Caco-2 (cell line): ENCODE measurements at regions not wholly inside any gene's neighbourhood (a gene's known extent, or its start where the extent isn't known, plus 50 kb on each side); places are given as distances from the start of the nearest gene placed in this dataset.
"Not testable (repeated sequence)": the region's sequence is repeated elsewhere in the genome, so short reads cannot be mapped to it uniquely, and the experiment has no call there.

Source experiments
- BruUV-seq: library from RNA; stranded (reverse); fragments of 400-500 nt; replicated peaks from 2 replicates; lab custom pipeline; 2021; lab: Mats Ljungman, UMichigan
- CTCF ChIA-PET: fragments of 300-600 bp; sonication (Branson Sonifier 250); formaldehyde crosslinking; loops from one replicate; lab custom pipeline; 2022; ENCODE audit warnings: antibody characterized with exemption; lab: Charles Lee
- POLR2A ChIA-PET: fragments of 300-600 bp; sonication (Branson Sonifier 250); formaldehyde crosslinking; loops from one replicate; lab custom pipeline; 2022; ENCODE audit warnings: antibody characterized with exemption; lab: Charles Lee
- DNase-seq, 2 experiments: peaks; one replicate each; pipeline versions ENCODE4 v3.0.0 to v3.0.0-alpha.2; 2020 to 2022
- H3K27me3 ChIP-seq: replicated peaks from 2 replicates; pipeline ENCODE4 v1.6.0; 2011; ENCODE audit warnings: low read length; ENCODE audit not compliant: control insufficient read depth, insufficient read depth
- H3K36me3 ChIP-seq: 2 replicates; pipeline ENCODE4 v1.5.1; 2011; ENCODE audit warnings: low read length; ENCODE audit not compliant: control insufficient read depth, insufficient read depth
- H3K4me1 ChIP-seq: fragments of 250-450 bp; sonication (Bioruptor Pico); 2 replicates; pipeline ENCODE4 v1.5.1; 2020; ENCODE audit warnings: mild to moderate bottlenecking
- H3K4me3 ChIP-seq: 2 replicates; pipeline ENCODE4 v1.5.1; 2011; ENCODE audit warnings: low read depth, mild to moderate bottlenecking, control low read depth, low read length
- H3K9me3 ChIP-seq: fragments of 250-450 bp; sonication (Bioruptor Pico); 2 replicates; pipeline ENCODE4 v1.5.1; 2020; ENCODE audit warnings: mild to moderate bottlenecking, moderate library complexity
- H3K27ac Mint-ChIP-seq: one replicate; pipeline ENCODE4 v1.8.0; 2022; ENCODE audit warnings: mixed read lengths; ENCODE audit not compliant: unreplicated experiment
- H3K27me3 Mint-ChIP-seq: one replicate; pipeline ENCODE4 v1.8.0; 2022; ENCODE audit warnings: mixed read lengths; ENCODE audit not compliant: insufficient read depth, unreplicated experiment
- H3K36me3 Mint-ChIP-seq: one replicate; pipeline ENCODE4 v1.8.0; 2022; ENCODE audit warnings: mild to moderate bottlenecking, mixed read lengths; ENCODE audit not compliant: insufficient read depth, unreplicated experiment
- H3K4me1 Mint-ChIP-seq: one replicate; pipeline ENCODE4 v1.8.0; 2022; ENCODE audit warnings: low read depth, mixed read lengths; ENCODE audit not compliant: unreplicated experiment
- H3K4me3 Mint-ChIP-seq: one replicate; pipeline ENCODE4 v1.8.0; 2022; ENCODE audit warnings: mild to moderate bottlenecking, moderate library complexity, mixed read lengths; ENCODE audit not compliant: unreplicated experiment
- H3K9me3 Mint-ChIP-seq: one replicate; pipeline ENCODE4 v1.8.0; 2022; ENCODE audit warnings: mixed read lengths; ENCODE audit not compliant: unreplicated experiment
- intact Hi-C: fragments of 100-400 bp; cut with micrococcal nuclease; formaldehyde crosslinking; loops from one replicate; pipeline ENCODE4 v1.10.0; 2022; ENCODE audit not compliant: unreplicated experiment

- H3K9me3 ChIP-seq, H3K27me3 Mint-ChIP-seq, POLR2A ChIA-PET, H3K4me3 ChIP-seq, CTCF ChIA-PET, intact Hi-C loops, H3K9me3 Mint-ChIP-seq, H3K4me3 Mint-ChIP-seq, H3K27ac Mint-ChIP-seq, BruUV-seq, H3K36me3 ChIP-seq, H3K4me1 ChIP-seq, H3K4me1 Mint-ChIP-seq, H3K36me3 Mint-ChIP-seq, H3K27me3 ChIP-seq: not testable (repeated sequence)
- DNase-seq, result peak in 1 of 2 experiments; percentile 24
Measured at GRCh38 chr17:16837468-16838266, 134.3 kb downstream of the TNFRSF13B start.

- H3K9me3 Mint-ChIP-seq, H3K4me1 Mint-ChIP-seq, H3K9me3 ChIP-seq, H3K27me3 Mint-ChIP-seq, H3K4me3 Mint-ChIP-seq, H3K4me1 ChIP-seq, BruUV-seq, H3K4me3 ChIP-seq, H3K36me3 ChIP-seq, H3K27ac Mint-ChIP-seq, H3K27me3 ChIP-seq, CTCF ChIA-PET, intact Hi-C loops, POLR2A ChIA-PET, H3K36me3 Mint-ChIP-seq: not testable (repeated sequence)
- peak in 1 of 2 experiments; percentile 43 for DNase-seq
Measured at GRCh38 chr17:16836315-16836915, 135.5 kb downstream of the TNFRSF13B start.

- H3K36me3 Mint-ChIP-seq, H3K27me3 Mint-ChIP-seq, H3K27me3 ChIP-seq, H3K4me3 ChIP-seq, H3K4me1 Mint-ChIP-seq, intact Hi-C loops, POLR2A ChIA-PET, CTCF ChIA-PET, BruUV-seq, H3K4me3 Mint-ChIP-seq, H3K9me3 ChIP-seq, H3K4me1 ChIP-seq, H3K9me3 Mint-ChIP-seq, H3K27ac Mint-ChIP-seq, H3K36me3 ChIP-seq: not testable (repeated sequence)
- peak in 1 of 2 experiments; percentile 11 for DNase-seq
Measured at GRCh38 chr17:16833517-16833916, 138.4 kb downstream of the TNFRSF13B start.

GRCh38 chr17:16832853-16833252 lies 139.1 kb downstream of the TNFRSF13B start:
- H3K4me3 ChIP-seq, H3K27me3 Mint-ChIP-seq, BruUV-seq, H3K4me3 Mint-ChIP-seq, POLR2A ChIA-PET, intact Hi-C loops, H3K9me3 ChIP-seq, H3K27me3 ChIP-seq, H3K36me3 Mint-ChIP-seq, H3K9me3 Mint-ChIP-seq, H3K27ac Mint-ChIP-seq, H3K36me3 ChIP-seq, H3K4me1 ChIP-seq, CTCF ChIA-PET, H3K4me1 Mint-ChIP-seq: not testable (repeated sequence)
- peak in 1 of 2 experiments; percentile 19 for DNase-seq

GRCh38 chr17:16832206-16832605 lies 139.7 kb downstream of the TNFRSF13B start:
- H3K4me3 Mint-ChIP-seq, H3K27ac Mint-ChIP-seq, H3K4me1 ChIP-seq, H3K4me3 ChIP-seq, CTCF ChIA-PET, H3K9me3 ChIP-seq, H3K36me3 ChIP-seq, H3K27me3 Mint-ChIP-seq, POLR2A ChIA-PET, H3K36me3 Mint-ChIP-seq, intact Hi-C loops, H3K27me3 ChIP-seq, H3K9me3 Mint-ChIP-seq, H3K4me1 Mint-ChIP-seq, BruUV-seq: not testable (repeated sequence)
- DNase-seq, result peak in 1 of 2 experiments; percentile 32

GRCh38 chr17:16830770-16831169 lies 140.7 kb downstream of the CCDC144A start:
- H3K9me3 ChIP-seq, H3K27ac Mint-ChIP-seq, H3K27me3 ChIP-seq, H3K36me3 ChIP-seq, POLR2A ChIA-PET, H3K4me3 ChIP-seq, H3K4me3 Mint-ChIP-seq, intact Hi-C loops, H3K4me1 Mint-ChIP-seq, BruUV-seq, H3K4me1 ChIP-seq, H3K27me3 Mint-ChIP-seq, CTCF ChIA-PET, H3K36me3 Mint-ChIP-seq: not testable (repeated sequence)
- DNase-seq, result peak in 1 of 2 experiments; percentile 34
- H3K9me3 Mint-ChIP-seq, result peaks cover 11% of the 10 kb centered on the region

GRCh38 chr17:16830219-16830618 lies 140.2 kb downstream of the CCDC144A start:
- H3K4me3 Mint-ChIP-seq, POLR2A ChIA-PET, H3K36me3 Mint-ChIP-seq, H3K27me3 Mint-ChIP-seq, H3K4me3 ChIP-seq, intact Hi-C loops, H3K4me1 Mint-ChIP-seq, BruUV-seq, CTCF ChIA-PET, H3K4me1 ChIP-seq, H3K27ac Mint-ChIP-seq, H3K27me3 ChIP-seq, H3K9me3 ChIP-seq, H3K36me3 ChIP-seq: not testable (repeated sequence)
- peak; percentile 42 to 48 for DNase-seq
- H3K9me3 Mint-ChIP-seq, result peaks cover 11% of the 10 kb centered on the region
